ENCODE measurements at regions not wholly inside any gene's neighbourhood (a gene's known extent, or its start where the extent isn't known, plus 50 kb on each side); places are given as distances from the start of the nearest gene placed in this dataset.
A peak's percentile ranks its signal among the peaks of the same experiment; 100 is the strongest.

- Mint-ChIP-seq H3K4me1 (no peaks in the 10 kb centered on the region), H3K4me3 (no peak overlapping the region), H3K27me3 (peaks cover 13% of the 10 kb centered on the region), H3K27ac (no peak overlapping the region), H3K36me3 (peaks cover 1% of the 10 kb centered on the region), H3K9me3 (peaks cover 4 to 19% (median 5%) of the 10 kb centered on the region in 3 donors)
Observed at GRCh38 chr2:234691968-234692955, 195.4 kb upstream of the ARL4C start.

- Mint-ChIP-seq H3K27ac (no peak overlapping the region), H3K4me1 (no peaks in the 10 kb centered on the region), H3K4me3 (no peak overlapping the region), H3K27me3 (peaks cover 13% of the 10 kb centered on the region), H3K36me3 (no peaks in the 10 kb centered on the region), H3K9me3 (peaks cover 1 to 14% (median 2%) of the 10 kb centered on the region in 3 donors)
Observed at GRCh38 chr2:234691214-234691575, 194.3 kb upstream of the ARL4C start.

GRCh38 chr2:234690569-234691213 is 193.8 kb upstream of the ARL4C start:
- H3K4me1 Mint-ChIP-seq: no peaks in the 10 kb centered on the region
- H3K27me3 Mint-ChIP-seq: peaks cover 13% of the 10 kb centered on the region
- H3K36me3 Mint-ChIP-seq: no peaks in the 10 kb centered on the region
- peaks cover 1 to 9% (median 2%) of the 10 kb centered on the region in 3 donors for H3K9me3 Mint-ChIP-seq
- H3K4me3 Mint-ChIP-seq: no peak overlapping the region
- H3K27ac Mint-ChIP-seq: no peak overlapping the region

- no peak overlapping the region for H3K27ac Mint-ChIP-seq
- H3K27me3 Mint-ChIP-seq: peaks cover 13% of the 10 kb centered on the region
- H3K36me3 Mint-ChIP-seq: no peaks in the 10 kb centered on the region
- H3K4me1 Mint-ChIP-seq: no peaks in the 10 kb centered on the region
- peaks cover 0 to 5% (median 2%) of the 10 kb centered on the region in 3 donors for H3K9me3 Mint-ChIP-seq
- H3K4me3 Mint-ChIP-seq: no peak overlapping the region
Observed at GRCh38 chr2:234689911-234690379, 193.1 kb upstream of the ARL4C start.

- Mint-ChIP-seq H3K36me3 (no peaks in the 10 kb centered on the region), H3K27me3 (peaks cover 13% of the 10 kb centered on the region), H3K27ac (no peak overlapping the region), H3K4me3 (no peak overlapping the region), H3K9me3 (no peaks in the 10 kb centered on the region), H3K4me1 (no peaks in the 10 kb centered on the region)
Observed at GRCh38 chr2:234687718-234688475, 191.0 kb upstream of the ARL4C start.

GRCh38 chr2:234686088-234686890 is 189.4 kb upstream of the ARL4C start:
- Mint-ChIP-seq H3K4me3 (no peak overlapping the region), H3K4me1 (no peaks in the 10 kb centered on the region), H3K9me3 (peaks cover 0 to 2% (median 0%) of the 10 kb centered on the region in 3 donors), H3K27ac (no peak overlapping the region), H3K27me3 (peaks cover 6% of the 10 kb centered on the region), H3K36me3 (no peaks in the 10 kb centered on the region)

GRCh38 chr2:234684466-234684865 is 187.6 kb upstream of the ARL4C start:
- no peaks in the 10 kb centered on the region for H3K27me3 Mint-ChIP-seq
- H3K4me1 Mint-ChIP-seq: no peaks in the 10 kb centered on the region
- peaks cover 0 to 2% (median 0%) of the 10 kb centered on the region in 3 donors for H3K9me3 Mint-ChIP-seq
- no peak overlapping the region for H3K4me3 Mint-ChIP-seq
- no peaks in the 10 kb centered on the region for H3K36me3 Mint-ChIP-seq
- peak overlapping the region in 1 of 3 donors; percentile 0 for H3K27ac Mint-ChIP-seq

GRCh38 chr2:234683950-234684349 is 187.1 kb upstream of the ARL4C start:
- Mint-ChIP-seq H3K36me3 (no peaks in the 10 kb centered on the region), H3K27ac (no peak overlapping the region)

GRCh38 chr2:234682492-234683228 is 185.8 kb upstream of the ARL4C start:
- Mint-ChIP-seq H3K27me3 (no peaks in the 10 kb centered on the region), H3K36me3 (no peaks in the 10 kb centered on the region), H3K27ac (peak overlapping the region in 1 of 3 donors; percentile 13), H3K4me1 (no peaks in the 10 kb centered on the region), H3K4me3 (no peak overlapping the region), H3K9me3 (peaks cover 0 to 2% (median 0%) of the 10 kb centered on the region in 3 donors)

More at GRCh38 chr2:234683950-234684349, 187.1 kb upstream of the ARL4C start:
- Mint-ChIP-seq H3K4me3 (no peak overlapping the region), H3K4me1 (no peaks in the 10 kb centered on the region), H3K9me3 (peaks cover 0 to 2% (median 0%) of the 10 kb centered on the region in 3 donors), H3K27me3 (no peaks in the 10 kb centered on the region)

GRCh38 chr2:234680688-234681619 is 184.1 kb upstream of the ARL4C start:
- Mint-ChIP-seq H3K27me3 (no peaks in the 10 kb centered on the region), H3K4me1 (no peaks in the 10 kb centered on the region), H3K4me3 (no peak overlapping the region), H3K27ac (no peak overlapping the region), H3K9me3 (peaks cover 0 to 2% (median 0%) of the 10 kb centered on the region in 3 donors), H3K36me3 (no peaks in the 10 kb centered on the region)

GRCh38 chr2:234679741-234680687 is 183.1 kb upstream of the ARL4C start:
- Mint-ChIP-seq H3K4me3 (no peak overlapping the region), H3K36me3 (no peaks in the 10 kb centered on the region), H3K27me3 (no peaks in the 10 kb centered on the region), H3K4me1 (no peaks in the 10 kb centered on the region), H3K9me3 (peaks cover 0 to 2% (median 0%) of the 10 kb centered on the region in 3 donors), H3K27ac (no peak overlapping the region)

- Mint-ChIP-seq H3K9me3 (peaks cover 0 to 2% (median 0%) of the 10 kb centered on the region in 3 donors), H3K27ac (no peak overlapping the region), H3K4me1 (no peaks in the 10 kb centered on the region), H3K27me3 (no peaks in the 10 kb centered on the region), H3K4me3 (no peak overlapping the region), H3K36me3 (no peaks in the 10 kb centered on the region)
Observed at GRCh38 chr2:234679301-234679740, 182.4 kb upstream of the ARL4C start.

All from IgD-negative memory B cell (primary cell).